Loucy (cell line): ENCODE measurements at regions not wholly inside any gene's neighbourhood (a gene's known extent, or its start where the extent isn't known, plus 50 kb on each side); places are given as distances from the start of the nearest gene placed in this dataset.

Experiments used
- EZH2phosphoT487 ChIP-seq: fragments of 200-600 bp; IDR thresholded peaks from 2 replicates; pipeline ENCODE4 v1.6.1; 2018; ENCODE audit warnings: antibody characterized with exemption, mild to moderate bottlenecking, moderate library complexity, borderline replicate concordance
- TF ChIP-seq, protein P1 (sequence below): fragments of 200-600 bp; sonication (generic); conservative IDR thresholded peaks from 2 replicates; pipeline ENCODE4 v1.5.1; 2014; ENCODE audit warnings: mild to moderate bottlenecking, antibody characterized with exemption, low read length

DNA sequence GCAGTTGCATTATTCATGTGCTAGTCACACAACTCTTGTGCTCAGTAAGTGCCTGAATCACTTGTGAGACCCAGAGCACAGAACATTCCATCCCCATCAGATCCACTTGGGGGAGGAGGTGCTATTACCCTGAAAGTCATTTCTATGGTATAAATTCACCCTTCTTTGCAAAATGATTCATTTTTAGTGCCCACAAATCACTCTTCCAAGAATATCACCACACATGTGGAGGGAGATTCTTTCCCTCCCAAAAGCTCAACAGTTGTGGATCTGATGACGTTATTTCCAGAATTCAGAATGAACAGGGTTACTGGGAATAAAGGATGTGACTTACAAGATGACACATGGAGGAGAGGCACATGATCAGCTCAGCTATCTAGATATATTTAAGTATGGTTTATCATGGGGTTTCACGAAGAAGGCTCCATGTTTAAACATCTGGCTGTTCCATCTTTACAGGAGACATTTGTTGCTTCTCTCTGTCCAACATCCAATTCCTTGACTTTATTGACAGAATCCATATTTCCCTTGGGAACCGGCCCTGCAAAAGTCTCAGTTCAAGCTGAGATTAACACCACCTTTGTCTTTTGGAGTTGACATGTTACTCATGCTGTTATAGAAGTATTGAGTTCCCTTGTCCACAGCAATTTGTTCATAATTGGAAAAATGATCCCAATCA lies 214.2 kb upstream of the PROK2 start:
- TF ChIP-seq, protein P1, sequence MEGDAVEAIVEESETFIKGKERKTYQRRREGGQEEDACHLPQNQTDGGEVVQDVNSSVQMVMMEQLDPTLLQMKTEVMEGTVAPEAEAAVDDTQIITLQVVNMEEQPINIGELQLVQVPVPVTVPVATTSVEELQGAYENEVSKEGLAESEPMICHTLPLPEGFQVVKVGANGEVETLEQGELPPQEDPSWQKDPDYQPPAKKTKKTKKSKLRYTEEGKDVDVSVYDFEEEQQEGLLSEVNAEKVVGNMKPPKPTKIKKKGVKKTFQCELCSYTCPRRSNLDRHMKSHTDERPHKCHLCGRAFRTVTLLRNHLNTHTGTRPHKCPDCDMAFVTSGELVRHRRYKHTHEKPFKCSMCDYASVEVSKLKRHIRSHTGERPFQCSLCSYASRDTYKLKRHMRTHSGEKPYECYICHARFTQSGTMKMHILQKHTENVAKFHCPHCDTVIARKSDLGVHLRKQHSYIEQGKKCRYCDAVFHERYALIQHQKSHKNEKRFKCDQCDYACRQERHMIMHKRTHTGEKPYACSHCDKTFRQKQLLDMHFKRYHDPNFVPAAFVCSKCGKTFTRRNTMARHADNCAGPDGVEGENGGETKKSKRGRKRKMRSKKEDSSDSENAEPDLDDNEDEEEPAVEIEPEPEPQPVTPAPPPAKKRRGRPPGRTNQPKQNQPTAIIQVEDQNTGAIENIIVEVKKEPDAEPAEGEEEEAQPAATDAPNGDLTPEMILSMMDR, result no peak
- TF ChIP-seq EZH2phosphoT487, result no peak
